HG03354 (cell line): ENCODE measurements at regions not wholly inside any gene's neighbourhood (a gene's known extent, or its start where the extent isn't known, plus 50 kb on each side); places are given as distances from the start of the nearest gene placed in this dataset.
"Not testable (repeated sequence)": the region's sequence is repeated elsewhere in the genome, so short reads cannot be mapped to it uniquely, and the experiment has no call there.

Experiments used
- ATAC-seq: cut with Tn5 transposase; IDR thresholded peaks from one replicate; pipeline ENCODE4 v1.9.1; 2021; ENCODE audit warnings: mild to moderate bottlenecking; ENCODE audit not compliant: unreplicated experiment, poor library complexity, severe bottlenecking

DNA sequence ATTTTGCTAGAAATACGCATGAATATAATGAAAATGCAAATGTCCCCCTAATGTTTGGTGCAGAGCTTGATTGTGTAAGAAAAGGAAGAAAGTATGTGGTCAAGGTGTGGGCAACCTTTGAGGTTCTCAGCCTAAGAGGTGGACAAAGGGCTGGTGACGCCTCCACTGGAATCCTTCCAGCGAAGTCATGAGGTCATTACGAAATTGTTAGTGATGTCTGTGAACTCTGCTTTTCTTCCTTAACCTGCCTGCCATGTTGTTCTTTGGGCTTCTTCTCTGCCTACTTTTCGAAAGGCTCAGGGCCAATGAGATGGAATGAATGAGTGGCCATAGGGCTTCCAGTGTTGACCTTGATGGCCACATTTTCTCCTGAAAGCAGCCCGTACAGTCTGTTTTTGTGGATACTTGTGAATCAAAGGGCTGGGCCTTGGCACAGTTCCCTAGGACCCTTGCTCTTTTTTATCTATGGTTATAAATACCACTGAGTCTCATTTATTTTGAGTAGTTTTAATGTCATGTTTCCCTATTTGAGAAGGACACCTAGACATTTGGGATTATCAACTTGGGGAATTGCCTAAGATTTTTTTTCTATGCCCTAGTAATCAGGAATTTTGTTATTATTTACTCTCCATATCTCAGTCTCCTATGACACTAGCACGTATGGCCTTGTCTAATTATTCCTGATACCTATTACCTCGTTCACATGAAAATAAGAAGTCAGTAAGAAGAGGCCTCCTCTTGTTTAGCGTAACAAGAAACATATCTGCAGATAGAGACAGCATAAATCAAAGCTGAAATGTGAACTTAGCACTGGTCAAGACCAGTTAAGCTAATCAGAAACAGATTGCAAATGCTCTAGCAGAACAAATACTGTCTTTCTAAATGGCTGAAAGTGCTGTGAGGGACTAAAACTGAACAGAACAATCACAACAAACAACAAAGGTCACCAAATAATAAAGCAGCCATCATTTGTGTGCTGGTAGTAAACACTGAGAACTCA lies 334.6 kb downstream of the BCL2L11 start:
- not testable (repeated sequence) for ATAC-seq

DNA sequence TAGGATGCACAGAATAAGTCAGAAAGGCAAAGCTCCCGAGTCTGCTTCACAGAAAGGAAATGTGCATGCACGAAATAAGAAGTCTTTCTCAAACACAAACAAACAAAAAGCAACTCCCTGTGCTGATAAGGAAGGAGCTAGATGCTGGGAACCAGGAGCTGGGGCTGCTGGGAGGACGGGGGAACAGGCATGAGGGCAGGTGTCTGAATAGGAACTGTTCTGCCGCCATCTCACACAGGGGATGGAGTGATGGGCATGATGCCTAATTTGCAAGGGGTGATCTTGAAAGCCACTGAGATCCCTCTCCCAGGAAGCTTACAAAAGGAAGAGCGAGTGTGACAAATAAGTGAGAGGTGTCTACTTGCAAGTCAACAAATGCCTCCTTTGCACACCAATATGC lies 336.5 kb downstream of the BCL2L11 start:
- ATAC-seq, result not testable (repeated sequence)

DNA sequence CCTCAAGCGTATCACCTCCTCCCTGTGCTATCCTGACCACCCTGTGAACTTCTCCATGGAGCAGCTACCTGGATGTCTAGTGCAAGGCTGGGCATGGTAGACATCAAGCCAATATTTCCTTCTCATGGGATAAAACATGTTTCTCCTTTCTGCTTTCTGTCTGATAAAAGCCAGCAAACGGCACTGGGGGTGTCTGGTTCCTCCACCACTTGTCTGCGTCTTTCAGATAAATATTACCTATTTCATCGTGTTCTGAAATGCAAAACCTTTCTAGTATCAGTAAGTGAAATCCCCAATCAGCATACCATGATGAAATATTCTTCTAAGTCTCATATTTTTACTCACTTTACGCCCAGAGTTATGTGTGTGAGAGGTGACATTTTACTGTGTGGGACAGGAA lies 340.2 kb downstream of the BCL2L11 start:
- not testable (repeated sequence) for ATAC-seq

DNA sequence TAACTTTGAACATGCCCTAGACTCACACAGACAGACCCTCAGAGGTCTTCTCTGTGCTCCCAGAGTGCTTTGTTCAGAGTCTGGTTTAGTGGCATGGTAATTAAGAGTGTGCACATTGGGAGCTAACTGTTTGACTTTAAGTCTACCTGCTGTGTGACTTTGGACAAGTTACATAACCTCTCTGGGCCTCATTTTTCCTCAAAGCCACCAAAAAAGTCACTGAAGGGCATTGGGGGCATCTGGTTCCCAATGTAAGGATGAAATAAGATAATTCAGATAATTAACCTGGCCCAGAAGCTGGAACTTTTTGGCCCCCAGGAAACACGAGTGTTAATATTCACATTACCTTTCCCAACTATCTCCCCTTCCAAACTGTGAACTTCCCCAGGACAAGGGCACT lies 341.1 kb downstream of the BCL2L11 start:
- ATAC-seq, result not testable (repeated sequence)

DNA sequence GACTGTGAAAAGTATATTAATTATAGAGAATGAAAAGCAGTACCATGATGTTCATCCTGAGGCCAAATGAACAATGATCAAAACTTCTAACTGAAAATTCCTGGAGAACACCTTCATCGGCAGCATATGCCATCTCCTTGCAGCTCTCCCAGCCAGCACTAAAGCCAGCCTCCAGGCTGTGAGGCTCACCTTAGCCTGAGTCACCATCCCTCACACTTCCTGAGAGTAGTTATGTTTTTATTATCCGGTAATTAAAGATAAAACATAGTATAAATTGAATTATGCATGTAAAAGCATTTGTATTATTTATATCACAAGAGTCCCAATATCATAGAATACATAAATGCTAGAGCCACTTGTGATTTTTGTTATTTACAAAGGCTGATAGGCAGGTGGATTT lies 341.9 kb downstream of the BCL2L11 start:
- ATAC-seq, result not testable (repeated sequence)

DNA sequence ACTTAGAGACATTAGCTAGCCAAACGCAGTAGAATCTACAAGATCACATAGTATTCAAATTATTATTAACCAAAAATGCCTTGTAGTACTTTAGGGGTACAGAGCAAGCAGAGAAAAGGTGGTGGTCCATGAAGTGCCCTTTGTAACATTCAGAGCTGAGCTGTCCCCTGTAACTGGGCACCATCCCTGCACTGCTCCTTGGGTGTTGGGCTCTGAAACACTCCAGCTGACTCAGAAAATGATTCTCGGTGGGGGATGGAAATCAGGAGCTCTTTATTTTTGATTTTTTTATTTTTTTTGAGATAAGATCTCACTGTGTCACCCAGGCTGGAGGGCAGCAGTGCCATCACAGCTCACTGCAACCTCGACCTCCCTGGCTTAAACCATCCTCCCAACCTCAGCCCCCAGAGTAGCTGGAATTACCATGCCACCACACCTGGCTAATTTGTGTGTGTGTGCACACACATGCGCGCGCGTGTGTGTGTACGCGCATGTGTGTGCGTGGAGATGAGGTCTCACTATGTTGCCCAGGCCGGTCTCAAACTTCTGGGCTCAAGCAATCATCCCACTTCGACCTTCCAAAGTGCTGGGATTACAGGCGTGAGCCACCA lies 342.6 kb downstream of the BCL2L11 start:
- ATAC-seq, result not testable (repeated sequence)

DNA sequence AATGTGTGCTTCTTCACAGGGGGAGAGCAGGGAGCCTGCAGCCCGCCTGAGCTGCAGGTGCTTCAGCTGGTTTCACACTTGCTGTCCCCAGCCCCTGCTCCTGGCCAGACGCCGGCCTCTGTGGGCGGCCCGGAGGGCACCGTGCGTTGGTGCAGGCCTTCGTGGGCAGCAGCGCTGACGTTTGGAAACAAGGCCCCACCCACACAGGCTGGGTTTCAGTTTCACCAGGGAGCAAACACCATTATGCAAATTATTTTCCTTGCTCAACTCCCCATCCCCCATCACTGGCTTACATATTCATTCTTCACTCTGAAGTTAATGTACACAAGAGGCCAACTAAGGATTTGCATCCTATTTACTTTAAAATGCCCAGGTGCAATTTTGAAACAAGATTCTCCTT lies 343.2 kb downstream of the BCL2L11 start:
- peak; percentile 96 for ATAC-seq

DNA sequence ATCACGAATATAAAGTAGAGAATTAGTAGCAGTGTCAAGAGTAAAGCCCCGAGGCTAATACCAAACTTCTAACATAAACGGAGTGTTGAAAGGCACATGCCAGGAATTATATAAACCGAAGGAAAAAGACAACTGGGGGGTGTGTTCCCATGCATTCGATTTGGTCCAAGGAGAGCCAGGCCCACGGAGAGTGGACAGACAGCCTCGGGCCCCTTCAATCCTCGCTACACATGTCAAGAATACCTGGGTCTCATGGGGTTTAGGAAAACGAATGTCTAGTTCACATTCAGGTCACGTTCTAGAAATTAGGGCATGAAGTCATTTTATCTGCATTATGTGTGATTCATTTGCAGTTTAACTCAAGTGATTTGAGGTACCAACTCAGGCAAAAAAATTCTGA lies 343.7 kb downstream of the BCL2L11 start:
- ATAC-seq, result not testable (repeated sequence)

DNA sequence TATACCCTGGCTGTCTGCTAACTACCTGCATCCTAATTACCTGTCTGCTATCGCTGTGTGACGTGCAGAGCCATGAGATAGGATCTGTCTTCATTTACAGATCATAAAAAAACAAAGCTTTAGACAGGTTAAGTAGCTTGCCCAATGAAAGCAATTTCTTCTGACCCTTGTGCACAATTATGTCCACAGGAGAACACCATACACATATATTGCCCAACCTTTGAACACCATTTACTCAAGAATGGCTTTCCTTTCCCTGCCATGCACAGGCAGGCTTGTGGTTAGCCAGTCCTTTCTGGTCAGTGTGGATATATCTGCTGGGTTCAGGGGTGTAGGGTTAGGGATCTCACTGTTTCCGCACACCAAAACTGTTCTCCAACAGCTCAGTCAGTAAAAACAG lies 344.8 kb downstream of the BCL2L11 start:
- ATAC-seq, result not testable (repeated sequence)

DNA sequence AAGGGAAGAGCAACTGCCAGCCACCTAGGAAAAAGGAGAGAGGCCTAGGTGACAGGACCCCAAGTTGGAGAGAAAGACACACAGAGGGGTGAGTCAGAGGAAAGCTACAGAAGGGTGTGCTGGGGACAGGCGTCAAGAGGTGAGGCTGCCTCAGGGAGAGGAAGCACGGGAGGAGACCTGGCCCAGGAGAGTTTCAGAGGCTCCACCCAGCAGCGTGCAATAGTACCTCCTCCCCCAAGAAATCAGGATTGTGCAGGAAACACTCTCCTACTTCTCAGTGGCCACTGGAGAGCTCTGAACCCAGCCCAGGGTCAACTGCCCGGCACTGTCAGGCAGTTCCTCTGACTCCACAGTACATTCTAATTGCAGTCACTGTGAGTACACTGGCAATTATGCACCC lies 346.0 kb downstream of the BCL2L11 start:
- not testable (repeated sequence) for ATAC-seq

DNA sequence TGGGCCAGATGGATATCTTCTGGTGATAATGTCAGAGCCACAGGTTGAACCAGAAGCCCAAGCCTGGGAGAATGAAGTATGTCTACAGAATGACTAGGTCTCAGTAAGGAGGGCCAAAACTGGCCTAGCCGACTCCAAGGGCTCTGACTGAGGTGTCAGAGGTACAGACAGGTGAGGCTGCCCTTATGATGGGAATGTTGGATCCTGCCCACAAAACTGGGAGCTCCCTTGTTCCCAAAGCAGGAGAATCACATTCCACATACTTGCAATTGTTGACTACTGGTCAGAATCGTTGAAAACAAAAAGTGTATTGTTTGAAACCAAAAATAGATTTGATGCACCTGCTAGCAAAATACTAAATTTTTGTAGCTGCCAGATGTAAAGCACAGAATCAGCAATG lies 350.2 kb downstream of the BCL2L11 start:
- ATAC-seq, result not testable (repeated sequence)

DNA sequence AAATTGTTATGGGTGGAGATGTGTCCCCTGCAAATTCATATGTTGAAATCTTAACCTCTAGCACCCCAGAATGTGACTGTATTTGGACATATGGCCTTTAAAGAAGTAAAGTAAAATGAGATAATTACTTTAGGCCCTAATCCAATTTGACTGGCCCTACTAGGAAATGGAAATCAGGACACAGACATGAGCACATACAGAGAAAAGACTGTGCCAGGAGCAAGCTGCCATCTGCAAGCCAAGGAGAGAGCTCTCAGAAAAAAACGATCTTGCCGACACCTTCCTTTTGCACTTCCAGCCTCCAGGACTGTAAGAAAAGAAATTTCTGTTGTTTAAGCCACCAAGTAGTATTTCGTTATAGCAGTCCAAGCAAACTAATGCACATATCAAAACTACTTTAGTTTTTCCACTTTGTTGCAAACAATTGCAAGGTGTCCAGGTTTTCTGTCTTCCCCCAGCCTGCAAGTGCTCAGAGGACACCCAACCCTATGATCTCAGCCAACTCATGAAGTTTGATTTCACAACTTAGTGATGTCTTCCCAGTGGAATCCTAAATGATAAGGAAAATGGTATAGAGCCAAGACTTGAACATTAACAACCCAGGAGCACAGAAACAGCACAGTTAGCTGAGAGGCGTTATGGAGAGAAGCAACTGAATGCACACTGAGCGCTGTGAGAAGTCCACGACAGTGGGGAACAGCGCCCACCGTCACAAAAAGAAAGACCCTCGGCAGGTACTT lies 351.2 kb downstream of the BCL2L11 start:
- not testable (repeated sequence) for ATAC-seq

DNA sequence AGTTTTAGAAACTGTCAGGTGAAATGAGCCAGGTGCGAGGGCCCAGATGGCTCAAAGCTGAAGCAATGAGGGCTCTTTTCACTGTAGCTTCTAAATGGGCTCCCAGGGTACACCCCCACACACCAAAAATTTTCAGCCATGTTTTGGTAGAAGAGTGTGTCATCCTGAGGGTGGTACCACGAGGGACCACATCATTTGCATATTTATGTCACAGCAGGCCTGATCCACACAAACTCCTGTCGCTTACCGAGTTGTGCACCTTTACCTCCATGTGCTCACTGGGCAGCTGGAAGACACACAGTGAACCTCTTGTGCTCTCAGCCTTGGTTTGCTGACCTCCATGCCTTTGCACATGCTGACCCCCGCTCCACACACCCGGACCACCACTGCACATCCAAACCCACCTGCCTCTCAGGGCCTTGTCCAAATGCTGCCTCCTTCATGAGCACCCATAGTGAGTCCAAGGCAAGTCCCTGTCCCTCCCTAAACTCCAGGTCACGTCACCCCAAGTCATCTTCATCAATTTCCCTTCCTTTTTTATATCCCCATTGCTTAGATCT lies 352.2 kb downstream of the BCL2L11 start:
- ATAC-seq, result not testable (repeated sequence)

DNA sequence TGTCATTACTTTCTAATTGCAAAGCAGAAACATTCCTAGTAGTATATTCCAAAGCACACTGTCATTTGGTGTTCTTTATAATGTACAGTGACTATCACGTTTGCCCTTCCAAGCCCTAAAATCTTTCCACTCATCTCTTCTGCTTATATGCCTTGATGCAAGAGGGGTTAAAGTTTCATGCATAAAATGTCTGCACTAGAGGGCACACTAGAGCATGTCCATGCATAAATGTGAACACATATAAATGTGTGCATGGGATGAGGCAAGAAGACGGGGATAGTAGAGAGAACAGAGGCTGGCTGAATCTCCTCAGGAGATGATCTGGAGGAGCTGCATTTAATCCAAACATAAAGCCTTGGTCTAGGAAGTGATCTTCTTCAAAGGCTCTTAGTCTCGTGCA lies 352.8 kb downstream of the BCL2L11 start:
- ATAC-seq, result not testable (repeated sequence)

DNA sequence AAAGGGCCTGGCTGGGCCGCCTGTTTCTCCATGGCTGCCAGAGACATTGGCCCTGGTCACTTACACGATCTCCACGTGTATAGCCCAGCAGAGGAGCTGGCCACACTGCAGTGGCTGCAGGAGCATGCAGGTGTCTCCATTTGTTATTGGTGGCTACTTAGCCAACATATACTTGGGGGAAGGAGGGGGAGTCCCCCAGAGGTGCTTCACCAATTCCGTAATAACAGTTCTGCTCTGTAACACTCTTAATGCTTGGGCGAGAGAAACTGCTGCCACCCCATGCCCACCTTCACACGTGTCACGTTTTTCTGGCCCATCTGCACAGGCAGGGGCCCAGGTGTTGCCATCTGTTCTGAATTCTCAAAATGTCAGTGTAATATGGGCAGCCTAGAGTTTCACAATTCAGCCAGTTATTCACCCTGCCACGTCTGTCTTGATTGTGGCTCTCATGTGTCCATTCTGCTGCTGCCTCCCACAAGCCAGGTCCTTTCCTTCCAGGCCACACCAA lies 353.5 kb downstream of the BCL2L11 start:
- ATAC-seq, result not testable (repeated sequence)

DNA sequence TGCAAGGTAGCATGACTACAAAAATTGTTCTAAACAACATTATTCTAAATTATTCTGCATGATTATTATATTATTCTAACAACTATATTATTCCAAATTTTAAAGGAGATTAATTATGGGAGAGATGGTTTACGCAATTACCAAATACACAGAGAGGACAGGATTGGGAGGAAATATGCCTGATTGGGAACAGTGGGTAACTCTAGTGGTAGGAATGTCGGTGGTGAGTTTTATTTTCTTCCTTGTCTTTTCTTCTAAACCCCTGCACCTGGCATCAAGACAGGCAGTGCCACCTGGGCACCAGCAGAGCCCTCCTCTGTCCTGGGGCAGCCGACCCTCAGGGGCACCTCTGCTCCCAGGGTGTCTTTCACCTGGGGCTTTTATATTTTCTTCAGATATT lies 357.6 kb downstream of the BCL2L11 start:
- ATAC-seq, result not testable (repeated sequence)

DNA sequence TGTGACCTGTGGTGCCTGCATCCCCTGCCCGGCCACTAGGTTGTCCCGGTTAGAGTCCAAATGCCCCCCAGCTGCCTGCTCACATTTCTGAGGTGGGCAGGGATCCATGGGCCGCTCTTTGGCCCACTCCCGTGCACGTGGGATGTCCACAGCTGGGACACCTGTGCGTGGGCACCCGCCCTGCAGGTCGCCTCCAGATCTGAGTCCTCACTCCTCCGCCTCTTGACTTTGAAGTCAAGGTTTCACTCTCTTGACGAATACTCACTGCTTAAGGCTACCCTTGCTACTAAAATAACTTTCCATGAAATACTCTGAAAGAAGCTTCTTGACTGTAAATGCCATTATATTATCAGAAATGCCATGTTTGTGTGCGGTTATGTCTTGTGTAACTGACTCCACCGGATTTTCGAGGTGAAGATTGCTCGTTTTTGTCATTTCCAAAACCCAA lies 358.2 kb downstream of the BCL2L11 start:
- peak; percentile 42 for ATAC-seq

DNA sequence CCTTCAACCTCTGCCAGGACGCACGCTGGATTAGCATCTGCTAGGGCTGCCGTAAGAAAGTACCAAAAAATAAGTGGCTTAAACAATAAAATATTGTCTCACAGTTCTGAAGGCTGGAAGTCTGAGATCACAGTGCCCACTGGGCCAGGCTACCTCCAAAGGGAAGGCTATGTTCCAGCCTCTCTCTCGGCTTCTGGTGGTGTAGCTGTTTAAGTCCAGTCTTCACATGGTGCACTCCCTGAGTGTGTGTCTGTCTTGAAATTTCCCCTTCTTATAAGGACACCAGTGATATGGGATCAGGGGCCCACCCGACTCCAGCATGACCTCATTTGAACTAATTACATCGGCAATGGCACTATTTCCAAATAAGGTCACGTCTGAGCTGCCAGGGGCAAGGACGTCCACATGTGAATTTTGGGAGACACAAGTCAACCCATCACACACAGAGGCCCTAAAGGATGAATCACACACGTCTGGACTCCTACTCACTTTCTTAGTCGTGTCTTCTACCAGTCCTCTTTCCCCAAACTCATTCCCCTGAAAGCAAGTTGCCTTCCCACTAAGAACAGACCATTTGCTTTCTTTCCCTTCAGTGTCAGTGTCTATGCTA lies 359.4 kb downstream of the BCL2L11 start:
- ATAC-seq, result not testable (repeated sequence)

DNA sequence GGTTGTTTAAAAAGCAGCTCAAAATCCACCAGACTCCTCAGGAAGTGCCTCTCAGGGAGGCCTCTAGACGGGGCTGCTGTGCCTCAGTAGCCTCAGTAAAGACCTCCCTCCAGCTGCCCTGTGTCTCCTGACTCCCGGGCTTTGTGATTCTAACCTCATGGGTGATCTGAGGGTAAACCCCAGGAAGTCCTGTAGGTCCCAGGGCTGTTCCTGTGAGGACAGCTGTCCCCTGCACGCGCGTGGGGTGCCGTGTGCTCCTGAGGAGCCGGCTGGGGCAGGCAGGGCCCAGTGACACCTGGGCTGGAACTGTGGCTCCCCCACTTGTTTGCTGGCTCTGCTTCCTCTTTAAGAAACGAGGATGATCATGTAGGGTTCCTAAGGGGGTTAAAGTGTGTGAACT lies 359.9 kb downstream of the BCL2L11 start:
- not testable (repeated sequence) for ATAC-seq
